Keratinocyte (primary cell): ENCODE measurements at regions not wholly inside any gene's neighbourhood (a gene's known extent, or its start where the extent isn't known, plus 50 kb on each side); places are given as distances from the start of the nearest gene placed in this dataset.

Experiments used
- DNase-seq: peaks from one replicate; pipeline ENCODE4 v3.0.0-alpha.2; 2011; ENCODE audit warnings: low read depth, missing footprints, low spot score
- FAIRE-seq: peaks from 2 replicates; lab custom pipeline; 2011; peaks lifted over from hg19 to GRCh38; lab: Jason Lieb, UNC
- H2AFZ ChIP-seq: 2 replicates; pipeline ENCODE4 v1.6.0; 2012; ENCODE audit warnings: low read length, control low read depth, inconsistent platforms; ENCODE audit not compliant: control insufficient read depth
- H3K27ac ChIP-seq: 2 replicates; pipeline ENCODE4 v1.5.1; 2011; ENCODE audit warnings: low read length; ENCODE audit not compliant: control insufficient read depth, insufficient read depth
- H3K27me3 ChIP-seq: 3 replicates; pipeline ENCODE4 v1.6.0; 2011; ENCODE audit warnings: low read length; ENCODE audit not compliant: control insufficient read depth, insufficient read depth; ENCODE audit errors: extremely low read depth
- H3K36me3 ChIP-seq, 2 experiments: 2 replicates in 1 of 2; 3 replicates in 1 of 2; pipeline ENCODE4 v1.5.1; 2011; ENCODE audit warnings: low read length in 2 of 2, mild to moderate bottlenecking in 1 of 2; ENCODE audit not compliant: control insufficient read depth in 2 of 2, insufficient read depth in 2 of 2; ENCODE audit errors: extremely low read depth in 1 of 2
- H3K4me1 ChIP-seq: 3 replicates; pipeline ENCODE4 v1.5.1; 2011; ENCODE audit warnings: low read length; ENCODE audit not compliant: control insufficient read depth, insufficient read depth; ENCODE audit errors: extremely low read depth
- H3K4me2 ChIP-seq: 3 replicates; pipeline ENCODE4 v1.6.0; 2011; ENCODE audit warnings: low read depth, low read length; ENCODE audit not compliant: control insufficient read depth, insufficient read depth; ENCODE audit errors: extremely low read depth
- H3K4me3 ChIP-seq, 3 experiments: fragments of 200-600 bp in 1 of 3; sonication (generic) in 1 of 3; 2 replicates in 2 of 3; 3 replicates in 1 of 3; pipeline ENCODE4 v1.5.1; 2011 to 2016; ENCODE audit warnings: low read length in 3 of 3, mild to moderate bottlenecking in 3 of 3, control low read depth in 2 of 3, inconsistent platforms in 1 of 3, low read depth in 1 of 3, mixed read lengths in 1 of 3, mixed run types in 1 of 3, moderate library complexity in 1 of 3; ENCODE audit not compliant: control insufficient read depth in 2 of 3, insufficient read depth in 2 of 3; ENCODE audit errors: extremely low read depth in 1 of 3
- H3K79me2 ChIP-seq: 2 replicates; pipeline ENCODE4 v1.6.0; 2012; ENCODE audit warnings: low read length; ENCODE audit not compliant: control insufficient read depth, insufficient read depth
- H3K9ac ChIP-seq: 3 replicates; pipeline ENCODE4 v1.6.0; 2011; ENCODE audit warnings: low read length; ENCODE audit not compliant: control insufficient read depth, insufficient read depth; ENCODE audit errors: extremely low read depth
- H3K9me1 ChIP-seq: 3 replicates; pipeline ENCODE4 v1.6.0; 2011; ENCODE audit warnings: low read length; ENCODE audit not compliant: control insufficient read depth, insufficient read depth; ENCODE audit errors: extremely low read depth
- H3K9me3 ChIP-seq: 2 replicates; pipeline ENCODE4 v1.5.1; 2012; ENCODE audit warnings: low read depth, low read length; ENCODE audit not compliant: control insufficient read depth
- H4K20me1 ChIP-seq: 3 replicates; pipeline ENCODE4 v1.6.0; 2011; ENCODE audit warnings: low read length; ENCODE audit not compliant: control insufficient read depth, insufficient read depth; ENCODE audit errors: extremely low read depth
- EZH2 ChIP-seq: IDR thresholded peaks from one replicate; pipeline ENCODE4 v1.6.1; 2012; ENCODE audit warnings: inconsistent platforms, mild to moderate bottlenecking, low read length, moderate library complexity
- dilution Hi-C: fragments of 300-500 bp; cut with MboI; formaldehyde crosslinking; loops from one replicate; pipeline ENCODE4 v1.7.0; 2020; ENCODE audit warnings: low sequenced_read_pairs; ENCODE audit not compliant: extremely low pct_ligation_motif_present
- TF ChIP-seq, protein P1 (sequence below), 3 experiments: IDR thresholded peaks in 1 of 3; conservative IDR thresholded peaks in 1 of 3; optimal IDR thresholded peaks in 1 of 3; 2 replicates in 2 of 3; 3 replicates in 1 of 3; pipeline versions ENCODE3 to v1.5.1; 2011; ENCODE audit warnings: low read length in 3 of 3, mild to moderate bottlenecking in 3 of 3, moderate library complexity in 2 of 3, control low read depth in 1 of 3, inconsistent platforms in 1 of 3; ENCODE audit not compliant: insufficient read depth in 2 of 3; ENCODE audit errors: extremely low read depth in 1 of 3

DNA sequence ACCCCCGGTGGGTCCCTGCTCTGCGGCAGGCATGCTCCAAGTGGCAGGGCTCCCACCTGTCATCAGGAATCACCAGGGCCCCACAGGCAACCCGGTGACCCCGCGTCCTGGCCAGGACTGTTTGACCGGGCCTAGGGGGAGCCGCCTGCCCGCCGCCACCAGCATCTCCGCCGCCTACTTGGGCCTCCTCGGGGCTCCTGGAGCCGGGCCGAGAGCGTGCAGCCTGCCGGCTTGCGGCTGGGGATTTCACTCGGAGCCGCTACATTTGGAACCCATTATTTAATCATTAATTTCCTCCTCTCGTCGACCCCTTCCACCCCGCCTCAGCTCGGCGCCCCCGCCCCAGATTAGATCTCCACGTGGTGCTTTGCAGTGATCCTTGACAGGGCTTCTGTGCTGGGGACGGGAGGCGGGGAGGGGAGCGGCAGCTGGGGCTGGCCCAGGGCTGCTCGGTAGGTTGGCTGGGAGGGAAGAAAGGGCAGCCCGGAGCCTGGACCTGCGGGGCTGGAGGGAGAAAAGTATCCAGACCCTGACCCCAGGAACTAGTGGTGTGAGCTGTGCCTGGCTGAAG lies 295.4 kb downstream of the CYP26B1 start:
- Histone ChIP-seq H3K36me3 (no peaks in the 10 kb centered on the region), H3K4me1 (no peaks in the 10 kb centered on the region), H3K4me2 (no peak overlapping the region), H2AFZ (no peak overlapping the region), H3K79me2 (no peaks in the 10 kb centered on the region), H3K9ac (no peak overlapping the region), H3K27me3 (peaks cover 31% of the 10 kb centered on the region), H3K27ac (no peak overlapping the region), H4K20me1 (no peaks in the 10 kb centered on the region), H3K9me1 (no peaks in the 10 kb centered on the region), H3K9me3 (no peaks in the 10 kb centered on the region), H3K4me3 (no peak overlapping the region)
- TF ChIP-seq, protein P1, sequence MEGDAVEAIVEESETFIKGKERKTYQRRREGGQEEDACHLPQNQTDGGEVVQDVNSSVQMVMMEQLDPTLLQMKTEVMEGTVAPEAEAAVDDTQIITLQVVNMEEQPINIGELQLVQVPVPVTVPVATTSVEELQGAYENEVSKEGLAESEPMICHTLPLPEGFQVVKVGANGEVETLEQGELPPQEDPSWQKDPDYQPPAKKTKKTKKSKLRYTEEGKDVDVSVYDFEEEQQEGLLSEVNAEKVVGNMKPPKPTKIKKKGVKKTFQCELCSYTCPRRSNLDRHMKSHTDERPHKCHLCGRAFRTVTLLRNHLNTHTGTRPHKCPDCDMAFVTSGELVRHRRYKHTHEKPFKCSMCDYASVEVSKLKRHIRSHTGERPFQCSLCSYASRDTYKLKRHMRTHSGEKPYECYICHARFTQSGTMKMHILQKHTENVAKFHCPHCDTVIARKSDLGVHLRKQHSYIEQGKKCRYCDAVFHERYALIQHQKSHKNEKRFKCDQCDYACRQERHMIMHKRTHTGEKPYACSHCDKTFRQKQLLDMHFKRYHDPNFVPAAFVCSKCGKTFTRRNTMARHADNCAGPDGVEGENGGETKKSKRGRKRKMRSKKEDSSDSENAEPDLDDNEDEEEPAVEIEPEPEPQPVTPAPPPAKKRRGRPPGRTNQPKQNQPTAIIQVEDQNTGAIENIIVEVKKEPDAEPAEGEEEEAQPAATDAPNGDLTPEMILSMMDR (optimal IDR thresholded peaks at IDR 0.05 in 1 of 3, IDR thresholded peaks at IDR 0.05 in 1 of 3, conservative IDR thresholded peaks at IDR 0.05 in 1 of 3; ENCODE audit: extremely low read depth in 1 of 3, insufficient read depth in 2 of 3, low read length in 3 of 3) = no peak
- no peak for TF ChIP-seq EZH2
- FAIRE-seq = no peak
- DNase-seq = no peak
- dilution Hi-C loops = no loop called here

DNA sequence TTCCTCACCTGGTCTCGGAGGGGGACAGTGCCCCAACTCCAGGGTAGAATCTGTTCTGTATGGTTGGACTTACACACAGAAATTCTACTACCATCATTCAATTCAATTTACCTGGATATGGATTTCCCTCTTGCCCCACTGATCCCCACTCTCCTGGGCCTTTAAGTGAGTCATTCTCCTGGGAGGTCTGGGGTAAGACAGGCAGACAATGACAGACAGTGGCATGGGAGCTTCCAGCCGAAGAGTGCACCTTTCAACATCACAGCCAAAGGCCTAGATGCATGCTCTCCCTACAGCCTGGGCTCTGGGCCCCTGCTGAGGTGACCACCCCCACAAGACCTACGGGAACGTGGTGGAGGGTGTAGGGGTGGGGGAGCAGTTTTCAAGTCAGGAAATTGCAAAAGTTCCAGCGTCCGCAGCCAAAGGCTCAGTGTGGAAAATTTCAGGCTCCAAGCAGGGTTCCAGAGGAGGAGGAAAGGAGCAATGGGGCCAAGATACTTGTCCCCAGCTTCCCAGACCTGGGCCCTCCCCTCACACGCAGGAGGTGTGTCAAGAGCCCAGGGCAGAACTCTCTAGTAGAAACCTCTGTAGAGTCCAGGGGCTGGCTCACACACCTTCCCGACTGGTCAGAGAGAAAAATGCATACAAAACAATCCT lies 296.4 kb downstream of the CYP26B1 start:
- dilution Hi-C loops = no loop called here
- no peak overlapping the region for H3K4me2 ChIP-seq
- FAIRE-seq = no peak

More for the DNA sequence above, 296.4 kb downstream of the CYP26B1 start:
- Histone ChIP-seq H3K9me3 (no peaks in the 10 kb centered on the region), H3K27ac (no peak overlapping the region), H3K9ac (no peak overlapping the region), H3K27me3 (peaks cover 34% of the 10 kb centered on the region), H3K4me1 (no peaks in the 10 kb centered on the region), H4K20me1 (no peaks in the 10 kb centered on the region), H3K79me2 (no peaks in the 10 kb centered on the region), H3K36me3 (no peaks in the 10 kb centered on the region), H3K4me3 (no peak overlapping the region), H2AFZ (no peak overlapping the region), H3K9me1 (no peaks in the 10 kb centered on the region)
- TF ChIP-seq, protein P1 (optimal IDR thresholded peaks at IDR 0.05 in 1 of 3, IDR thresholded peaks at IDR 0.05 in 1 of 3, conservative IDR thresholded peaks at IDR 0.05 in 1 of 3; ENCODE audit: extremely low read depth in 1 of 3, insufficient read depth in 2 of 3, low read length in 3 of 3) = no peak
- no peak for TF ChIP-seq EZH2
- no peak for DNase-seq
